A549 (cell line): ENCODE measurements at regions not wholly inside any gene's neighbourhood (a gene's known extent, or its start where the extent isn't known, plus 50 kb on each side); places are given as distances from the start of the nearest gene placed in this dataset.

Source experiments
- EHMT2 ChIP-seq: fragments of 200-600 bp; sonication (generic); IDR thresholded peaks from 2 replicates; pipeline ENCODE4 v1.6.1; 2016; ENCODE audit warnings: antibody characterized with exemption, low read depth, mild to moderate bottlenecking, moderate library complexity
- EP300 ChIP-seq, 2 experiments: fragments of >200 bp; sonication (Bioruptor Twin); formaldehyde crosslinking; IDR thresholded peaks; 2 replicates in 1 of 2; 3 replicates in 1 of 2; pipeline ENCODE4 v1.6.1; 2016 to 2017
- KDM1A ChIP-seq: fragments of 200-600 bp; sonication (generic); IDR thresholded peaks from 2 replicates; pipeline ENCODE4 v1.6.1; 2016; ENCODE audit warnings: low read depth, mild to moderate bottlenecking
- MAZ ChIP-seq: fragments of 150-350 bp; IDR thresholded peaks from 2 replicates; pipeline ENCODE4 v1.6.1; 2014; ENCODE audit warnings: antibody characterized with exemption, low read depth, low read length, borderline replicate concordance
- MYC ChIP-seq: IDR thresholded peaks from 2 replicates; pipeline ENCODE4 v1.6.1; 2012; ENCODE audit warnings: mild to moderate bottlenecking, inconsistent platforms, low read length, improper control_type of control experiment, borderline replicate concordance
- POLR2A ChIP-seq: IDR thresholded peaks from 2 replicates; pipeline ENCODE4 v1.6.1; 2012; ENCODE audit warnings: mild to moderate bottlenecking, low read length
- TF ChIP-seq, protein P1 (sequence below): fragments of >200 bp; sonication (Bioruptor Twin); formaldehyde crosslinking; IDR thresholded peaks from 3 replicates; pipeline ENCODE4 v1.5.1; 2016

DNA sequence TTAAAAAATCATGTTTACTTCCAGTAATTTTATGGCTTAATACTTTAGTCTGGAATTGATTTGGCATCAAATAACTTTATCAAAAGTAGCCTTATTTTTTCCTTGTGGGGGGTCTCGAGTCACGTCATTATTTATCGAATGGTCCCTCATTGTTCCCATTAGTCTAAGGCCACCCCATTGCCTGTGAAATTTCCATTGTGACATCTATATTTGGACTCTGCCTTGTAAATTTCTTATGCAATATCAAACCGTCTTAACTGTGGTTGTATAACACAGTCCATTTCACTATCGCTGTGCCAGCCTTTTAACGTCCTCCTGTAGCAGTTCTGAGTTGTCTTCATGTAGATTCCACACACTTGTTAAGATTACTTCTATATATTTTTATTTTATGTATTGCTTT, 103.9 kb upstream of the RET start:
- TF ChIP-seq MAZ, result no peak
- TF ChIP-seq EP300 (IDR thresholded peaks at IDR 0.05), result no peak
- TF ChIP-seq, protein P1, sequence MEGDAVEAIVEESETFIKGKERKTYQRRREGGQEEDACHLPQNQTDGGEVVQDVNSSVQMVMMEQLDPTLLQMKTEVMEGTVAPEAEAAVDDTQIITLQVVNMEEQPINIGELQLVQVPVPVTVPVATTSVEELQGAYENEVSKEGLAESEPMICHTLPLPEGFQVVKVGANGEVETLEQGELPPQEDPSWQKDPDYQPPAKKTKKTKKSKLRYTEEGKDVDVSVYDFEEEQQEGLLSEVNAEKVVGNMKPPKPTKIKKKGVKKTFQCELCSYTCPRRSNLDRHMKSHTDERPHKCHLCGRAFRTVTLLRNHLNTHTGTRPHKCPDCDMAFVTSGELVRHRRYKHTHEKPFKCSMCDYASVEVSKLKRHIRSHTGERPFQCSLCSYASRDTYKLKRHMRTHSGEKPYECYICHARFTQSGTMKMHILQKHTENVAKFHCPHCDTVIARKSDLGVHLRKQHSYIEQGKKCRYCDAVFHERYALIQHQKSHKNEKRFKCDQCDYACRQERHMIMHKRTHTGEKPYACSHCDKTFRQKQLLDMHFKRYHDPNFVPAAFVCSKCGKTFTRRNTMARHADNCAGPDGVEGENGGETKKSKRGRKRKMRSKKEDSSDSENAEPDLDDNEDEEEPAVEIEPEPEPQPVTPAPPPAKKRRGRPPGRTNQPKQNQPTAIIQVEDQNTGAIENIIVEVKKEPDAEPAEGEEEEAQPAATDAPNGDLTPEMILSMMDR, result no peak
- no peak for TF ChIP-seq KDM1A
- TF ChIP-seq EHMT2, result no peak
- no peak for TF ChIP-seq MYC
- no peak for TF ChIP-seq POLR2A
